ENCODE measurements at regions not wholly inside any gene's neighbourhood (a gene's known extent, or its start where the extent isn't known, plus 50 kb on each side); places are given as distances from the start of the nearest gene placed in this dataset.

DNA sequence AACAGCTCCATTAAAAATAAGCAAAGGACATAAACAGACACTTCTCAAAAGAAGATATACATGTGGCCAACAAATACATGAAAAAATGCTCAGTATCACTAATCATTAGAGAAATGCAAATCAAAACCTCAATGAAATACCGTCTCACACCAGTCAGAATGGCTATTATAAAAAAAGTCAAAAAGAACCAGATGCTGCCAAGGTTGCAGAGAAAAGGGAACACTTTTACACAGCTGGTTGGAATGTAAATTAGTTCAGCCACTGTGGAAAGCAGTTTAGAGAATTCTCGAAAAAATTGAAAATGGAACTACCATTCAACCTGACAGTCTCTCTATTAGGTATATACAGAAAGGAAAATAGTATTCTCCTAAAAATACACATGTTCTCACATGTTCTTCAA lies 102.4 kb upstream of the FIBIN start:
- WGBS, 2 donors, result 79 to 80% methylated on average over 2 of the region's 2 CpGs

DNA sequence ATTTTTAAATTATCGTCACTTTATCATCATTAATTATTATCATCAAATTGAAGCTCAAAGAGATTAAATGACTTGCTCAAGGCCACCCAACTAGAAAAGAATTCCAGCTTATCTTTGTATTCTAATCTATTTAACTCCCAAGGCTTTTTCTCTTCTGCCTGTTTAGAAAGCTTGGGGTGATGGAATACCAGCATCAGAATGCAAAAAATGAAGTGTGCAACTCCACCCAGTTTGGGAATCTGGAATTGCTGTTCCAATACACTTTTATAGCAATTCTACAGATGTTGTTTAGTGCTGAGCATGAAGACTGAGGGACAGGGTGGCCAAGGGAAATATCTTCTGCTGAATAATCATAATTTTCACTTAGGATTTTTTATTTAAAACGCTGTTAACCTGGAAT lies 97.2 kb upstream of the FIBIN start:
- intact Hi-C loops (cut with DNase I), result no loop called here
- H3K27me3 ChIP-seq, result no peaks in the 10 kb centered on the region
- no peak overlapping the region for H3K4me3 ChIP-seq
- no peak overlapping the region for H3K27ac ChIP-seq
- TF ChIP-seq EP300 (IDR thresholded peaks at IDR 0.05), result no peak
- TF ChIP-seq POLR2A (IDR thresholded peaks at IDR 0.05), result no peak
- DNase-seq, result no peak
- peaks cover 0 to 22% (median 15%) of the 10 kb centered on the region in 4 donors for H3K4me1 ChIP-seq
- 45 to 48% methylated on average over 2 of the region's 2 CpGs for WGBS, 2 donors
- H3K36me3 ChIP-seq, result no peaks in the 10 kb centered on the region
- no peaks in the 10 kb centered on the region for H3K9me3 ChIP-seq

More for the DNA sequence above, 102.4 kb upstream of the FIBIN start:
- Histone ChIP-seq H3K4me1 (no peaks in the 10 kb centered on the region), H3K4me3 (no peak overlapping the region), H3K27me3 (no peaks in the 10 kb centered on the region), H3K27ac (no peak overlapping the region), H3K36me3 (no peaks in the 10 kb centered on the region), H3K9me3 (no peaks in the 10 kb centered on the region)
- TF ChIP-seq, protein P1, sequence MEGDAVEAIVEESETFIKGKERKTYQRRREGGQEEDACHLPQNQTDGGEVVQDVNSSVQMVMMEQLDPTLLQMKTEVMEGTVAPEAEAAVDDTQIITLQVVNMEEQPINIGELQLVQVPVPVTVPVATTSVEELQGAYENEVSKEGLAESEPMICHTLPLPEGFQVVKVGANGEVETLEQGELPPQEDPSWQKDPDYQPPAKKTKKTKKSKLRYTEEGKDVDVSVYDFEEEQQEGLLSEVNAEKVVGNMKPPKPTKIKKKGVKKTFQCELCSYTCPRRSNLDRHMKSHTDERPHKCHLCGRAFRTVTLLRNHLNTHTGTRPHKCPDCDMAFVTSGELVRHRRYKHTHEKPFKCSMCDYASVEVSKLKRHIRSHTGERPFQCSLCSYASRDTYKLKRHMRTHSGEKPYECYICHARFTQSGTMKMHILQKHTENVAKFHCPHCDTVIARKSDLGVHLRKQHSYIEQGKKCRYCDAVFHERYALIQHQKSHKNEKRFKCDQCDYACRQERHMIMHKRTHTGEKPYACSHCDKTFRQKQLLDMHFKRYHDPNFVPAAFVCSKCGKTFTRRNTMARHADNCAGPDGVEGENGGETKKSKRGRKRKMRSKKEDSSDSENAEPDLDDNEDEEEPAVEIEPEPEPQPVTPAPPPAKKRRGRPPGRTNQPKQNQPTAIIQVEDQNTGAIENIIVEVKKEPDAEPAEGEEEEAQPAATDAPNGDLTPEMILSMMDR (IDR thresholded peaks at IDR 0.05), result no peak
- TF ChIP-seq POLR2AphosphoS5 (IDR thresholded peaks at IDR 0.05) (no peak), POLR2A (IDR thresholded peaks at IDR 0.05) (no peak), EP300 (IDR thresholded peaks at IDR 0.05) (no peak)
- no peak for DNase-seq
- intact Hi-C loops (cut with DNase I), result no loop called here

DNA sequence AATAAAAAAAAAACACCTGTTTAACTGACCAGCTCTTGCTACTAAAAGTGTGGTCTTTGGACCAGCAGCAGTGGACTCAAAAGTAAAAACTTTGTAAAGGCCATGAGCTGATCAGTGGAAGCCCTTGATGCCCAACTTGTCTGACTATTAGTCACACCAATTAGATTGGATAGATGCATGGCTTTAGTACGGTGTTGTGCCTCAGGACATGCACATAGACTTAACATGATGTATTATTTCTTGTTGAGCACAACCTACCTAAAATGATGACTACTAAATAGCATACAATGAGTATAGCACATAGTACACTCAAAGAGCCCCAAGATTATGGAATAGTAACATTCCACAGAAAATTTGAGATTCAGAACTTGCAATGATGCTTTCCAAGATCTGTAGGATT lies 95.1 kb upstream of the FIBIN start:
- Histone ChIP-seq H3K4me1 (peaks cover 0 to 34% (median 25%) of the 10 kb centered on the region in 4 donors), H3K36me3 (no peaks in the 10 kb centered on the region), H3K4me3 (no peak overlapping the region), H3K27me3 (no peaks in the 10 kb centered on the region), H3K9me3 (no peaks in the 10 kb centered on the region), H3K27ac (no peak overlapping the region)
- no peak for TF ChIP-seq EP300 (IDR thresholded peaks at IDR 0.05)
- TF ChIP-seq POLR2A (IDR thresholded peaks at IDR 0.05), result no peak
- TF ChIP-seq, protein P1 (IDR thresholded peaks at IDR 0.05), result no peak
- no peak for TF ChIP-seq POLR2AphosphoS5 (IDR thresholded peaks at IDR 0.05)
- 89 to 92% methylated on average over 1 of the region's 1 CpG for WGBS, 2 donors
- intact Hi-C loops (cut with DNase I), result no loop called here
- DNase-seq, result no peak

DNA sequence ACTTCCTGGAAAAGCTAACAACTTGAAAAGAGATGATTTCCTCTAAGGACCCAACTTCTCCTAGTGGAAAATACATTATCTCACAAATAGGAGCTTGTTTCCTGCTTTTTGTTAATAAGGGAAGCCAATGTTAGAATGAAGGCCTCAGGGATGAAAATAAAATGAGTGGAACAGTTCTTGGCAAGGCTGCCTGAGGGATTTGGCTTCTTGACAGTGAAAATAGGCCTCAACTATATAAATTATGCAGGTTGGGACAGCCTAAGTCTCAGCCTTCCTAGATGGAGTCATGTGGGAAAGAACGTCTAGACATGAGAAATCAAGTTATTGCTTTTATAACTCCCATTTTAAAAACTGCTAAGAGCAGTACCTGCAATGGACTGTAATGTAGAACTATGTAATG lies 92.8 kb upstream of the FIBIN start:
- peak; percentile 67 for DNase-seq
- TF ChIP-seq, protein P1 (IDR thresholded peaks at IDR 0.05), result no peak
- TF ChIP-seq EP300 (IDR thresholded peaks at IDR 0.05) (no peak), POLR2AphosphoS5 (IDR thresholded peaks at IDR 0.05) (peak; percentile 15 to 56 (median 40)), POLR2A (IDR thresholded peaks at IDR 0.05) (no peak)
- Histone ChIP-seq H3K4me1 (peaks cover 0 to 53% (median 46%) of the 10 kb centered on the region in 4 donors), H3K27me3 (no peaks in the 10 kb centered on the region), H3K36me3 (no peaks in the 10 kb centered on the region), H3K9me3 (no peaks in the 10 kb centered on the region), H3K27ac (peak overlapping the region in 3 of 4 donors; percentile 47 to 65 (median 56)), H3K4me3 (no peak overlapping the region)
- WGBS, 2 donors, result 53 to 67% methylated on average over 1 of the region's 1 CpG
- intact Hi-C loops (cut with DNase I), result no loop called here

DNA sequence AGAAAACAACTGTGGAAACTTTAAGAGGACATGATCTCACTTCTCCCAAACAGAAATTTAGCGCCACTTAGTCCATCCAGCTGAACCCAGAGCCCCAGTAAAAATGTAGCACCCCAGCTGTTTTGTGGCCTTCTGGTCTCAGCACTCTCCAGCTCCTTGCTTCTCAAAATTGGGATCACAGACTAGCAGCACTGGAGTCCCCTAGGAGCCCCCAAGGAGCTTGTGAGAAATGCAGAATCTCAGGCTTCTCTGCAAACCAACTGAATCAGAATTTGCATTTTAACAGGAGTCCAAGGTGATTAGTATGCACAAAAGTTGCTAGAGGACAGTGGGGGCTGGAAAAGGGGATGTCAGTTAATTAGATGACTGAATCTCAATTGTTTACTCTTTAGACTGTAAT lies 89.8 kb upstream of the FIBIN start:
- Histone ChIP-seq H3K9me3 (no peaks in the 10 kb centered on the region), H3K27ac (peak overlapping the region in 3 of 4 donors; percentile 47 to 75 (median 51)), H3K4me3 (no peak overlapping the region), H3K27me3 (no peaks in the 10 kb centered on the region), H3K4me1 (peaks cover 0 to 47% (median 42%) of the 10 kb centered on the region in 4 donors), H3K36me3 (no peaks in the 10 kb centered on the region)
- TF ChIP-seq POLR2A (IDR thresholded peaks at IDR 0.05) (no peak), EP300 (IDR thresholded peaks at IDR 0.05) (no peak), POLR2AphosphoS5 (IDR thresholded peaks at IDR 0.05) (no peak)
- TF ChIP-seq, protein P1 (IDR thresholded peaks at IDR 0.05), result no peak
- intact Hi-C loops (cut with DNase I), result no loop called here
- DNase-seq, result no peak
- WGBS, 2 donors, result 77 to 78% methylated on average over 1 of the region's 1 CpG
